Fibroblast of lung (primary cell): ENCODE measurements at regions not wholly inside any gene's neighbourhood (a gene's known extent, or its start where the extent isn't known, plus 50 kb on each side); places are given as distances from the start of the nearest gene placed in this dataset.

Experiments used
- EZH2 ChIP-seq: IDR thresholded peaks from 2 replicates; pipeline ENCODE4 v1.5.1; 2012; ENCODE audit warnings: low read length, control low read depth, mild to moderate bottlenecking; ENCODE audit errors: missing control alignments
- TF ChIP-seq, protein P1 (sequence below), 2 donors: IDR thresholded peaks in 1 of 2; conservative IDR thresholded peaks in 1 of 2; 1 replicate in 1 of 2; 2 replicates in 1 of 2; pipeline ENCODE4 v1.5.1; 2011 to 2012; ENCODE audit warnings: low read length in 2 of 2, control low read depth in 1 of 2, inconsistent platforms in 1 of 2, low read depth in 1 of 2, mild to moderate bottlenecking in 1 of 2

DNA sequence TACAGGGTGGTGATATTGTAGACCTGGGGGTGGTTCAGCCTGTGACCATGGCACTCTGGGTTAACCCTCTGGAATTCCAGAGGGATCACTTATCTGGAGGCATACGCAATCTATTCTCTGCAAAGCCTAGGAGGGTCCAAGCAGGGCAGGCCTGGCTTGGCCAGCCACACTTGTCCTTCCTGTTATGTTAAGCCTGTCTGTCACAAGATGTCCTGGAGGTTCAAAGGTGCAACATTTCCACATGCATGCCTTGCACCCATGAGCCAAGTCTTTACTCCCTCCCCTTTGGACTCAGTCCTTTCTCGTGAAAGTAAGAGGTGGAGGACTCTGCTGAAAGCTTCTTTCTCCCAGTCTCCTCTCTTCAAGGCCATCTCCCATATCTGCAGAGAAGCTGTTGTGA lies 345.1 kb downstream of the HHIPL2 start:
- no peak for TF ChIP-seq EZH2
- TF ChIP-seq, protein P1, sequence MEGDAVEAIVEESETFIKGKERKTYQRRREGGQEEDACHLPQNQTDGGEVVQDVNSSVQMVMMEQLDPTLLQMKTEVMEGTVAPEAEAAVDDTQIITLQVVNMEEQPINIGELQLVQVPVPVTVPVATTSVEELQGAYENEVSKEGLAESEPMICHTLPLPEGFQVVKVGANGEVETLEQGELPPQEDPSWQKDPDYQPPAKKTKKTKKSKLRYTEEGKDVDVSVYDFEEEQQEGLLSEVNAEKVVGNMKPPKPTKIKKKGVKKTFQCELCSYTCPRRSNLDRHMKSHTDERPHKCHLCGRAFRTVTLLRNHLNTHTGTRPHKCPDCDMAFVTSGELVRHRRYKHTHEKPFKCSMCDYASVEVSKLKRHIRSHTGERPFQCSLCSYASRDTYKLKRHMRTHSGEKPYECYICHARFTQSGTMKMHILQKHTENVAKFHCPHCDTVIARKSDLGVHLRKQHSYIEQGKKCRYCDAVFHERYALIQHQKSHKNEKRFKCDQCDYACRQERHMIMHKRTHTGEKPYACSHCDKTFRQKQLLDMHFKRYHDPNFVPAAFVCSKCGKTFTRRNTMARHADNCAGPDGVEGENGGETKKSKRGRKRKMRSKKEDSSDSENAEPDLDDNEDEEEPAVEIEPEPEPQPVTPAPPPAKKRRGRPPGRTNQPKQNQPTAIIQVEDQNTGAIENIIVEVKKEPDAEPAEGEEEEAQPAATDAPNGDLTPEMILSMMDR (conservative IDR thresholded peaks at IDR 0.05 in 1 of 2, IDR thresholded peaks at IDR 0.05 in 1 of 2; ENCODE audit: low read depth in 1 of 2, low read length in 2 of 2) = no peak
